ENCODE measurements at regions not wholly inside any gene's neighbourhood (a gene's known extent, or its start where the extent isn't known, plus 50 kb on each side); places are given as distances from the start of the nearest gene placed in this dataset.

DNA sequence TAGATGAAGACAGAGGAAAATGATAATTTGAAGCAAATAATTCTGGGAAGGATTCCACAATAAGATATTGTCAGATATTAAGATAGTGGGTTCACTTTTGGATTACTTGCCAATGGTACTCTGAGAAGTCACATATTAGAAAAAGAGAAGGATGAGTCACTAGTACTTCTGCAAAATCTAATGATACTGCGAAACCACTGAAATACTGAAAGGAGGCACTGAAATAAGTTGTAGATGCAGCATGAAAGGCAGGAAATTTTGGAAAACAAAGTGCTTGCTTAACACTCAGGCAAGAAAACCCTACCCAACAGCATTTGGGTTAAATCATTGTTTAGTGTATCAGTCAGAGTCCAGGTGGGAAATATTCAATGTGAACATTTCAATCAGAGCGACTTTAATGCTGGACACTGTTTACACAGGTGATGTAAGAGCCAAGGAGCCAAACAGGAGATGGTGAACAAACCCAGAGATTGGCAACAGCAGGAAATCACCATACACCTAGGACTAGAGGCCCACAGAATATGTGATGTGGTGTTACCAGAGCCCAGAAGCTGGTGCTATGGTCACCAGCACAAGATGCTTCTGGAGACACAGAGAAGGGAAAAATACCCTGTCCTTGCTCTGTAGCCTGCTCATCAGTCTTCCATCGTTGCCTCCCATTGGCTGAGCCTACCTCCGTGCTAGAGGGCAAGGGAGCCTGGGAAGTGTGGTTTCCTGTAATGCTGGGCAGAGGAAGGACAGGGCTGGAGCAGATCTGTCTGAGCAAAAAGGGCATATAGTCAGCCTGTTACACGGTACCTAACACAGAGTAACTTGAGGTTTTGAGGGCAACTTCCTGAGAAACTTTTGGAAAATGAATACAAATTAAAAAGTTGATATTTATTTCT, 204.7 kb upstream of the ITGA4 start:
- intact Hi-C loops (cut with DNase I) = no loop called here
- Histone ChIP-seq H3K27me3 (no peaks in the 10 kb centered on the region), H3K4me1 (no peaks in the 10 kb centered on the region), H3K27ac (no peak overlapping the region), H3K36me3 (no peaks in the 10 kb centered on the region), H3K9me3 (no peaks in the 10 kb centered on the region), H3K4me3 (no peak overlapping the region)
- 45% methylated on average over 3 of the region's 5 CpGs for WGBS (ENCODE audit: insufficient coverage, low coverage, low lambda C conversion rate, missing lambda C conversion rate)
- ATAC-seq = peak in 1 of 4 donors; percentile 31
- TF ChIP-seq, protein P1, sequence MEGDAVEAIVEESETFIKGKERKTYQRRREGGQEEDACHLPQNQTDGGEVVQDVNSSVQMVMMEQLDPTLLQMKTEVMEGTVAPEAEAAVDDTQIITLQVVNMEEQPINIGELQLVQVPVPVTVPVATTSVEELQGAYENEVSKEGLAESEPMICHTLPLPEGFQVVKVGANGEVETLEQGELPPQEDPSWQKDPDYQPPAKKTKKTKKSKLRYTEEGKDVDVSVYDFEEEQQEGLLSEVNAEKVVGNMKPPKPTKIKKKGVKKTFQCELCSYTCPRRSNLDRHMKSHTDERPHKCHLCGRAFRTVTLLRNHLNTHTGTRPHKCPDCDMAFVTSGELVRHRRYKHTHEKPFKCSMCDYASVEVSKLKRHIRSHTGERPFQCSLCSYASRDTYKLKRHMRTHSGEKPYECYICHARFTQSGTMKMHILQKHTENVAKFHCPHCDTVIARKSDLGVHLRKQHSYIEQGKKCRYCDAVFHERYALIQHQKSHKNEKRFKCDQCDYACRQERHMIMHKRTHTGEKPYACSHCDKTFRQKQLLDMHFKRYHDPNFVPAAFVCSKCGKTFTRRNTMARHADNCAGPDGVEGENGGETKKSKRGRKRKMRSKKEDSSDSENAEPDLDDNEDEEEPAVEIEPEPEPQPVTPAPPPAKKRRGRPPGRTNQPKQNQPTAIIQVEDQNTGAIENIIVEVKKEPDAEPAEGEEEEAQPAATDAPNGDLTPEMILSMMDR (IDR thresholded peaks at IDR 0.05) = no peak
- TF ChIP-seq POLR2A (IDR thresholded peaks at IDR 0.05) = no peak
- no peak for DNase-seq

DNA sequence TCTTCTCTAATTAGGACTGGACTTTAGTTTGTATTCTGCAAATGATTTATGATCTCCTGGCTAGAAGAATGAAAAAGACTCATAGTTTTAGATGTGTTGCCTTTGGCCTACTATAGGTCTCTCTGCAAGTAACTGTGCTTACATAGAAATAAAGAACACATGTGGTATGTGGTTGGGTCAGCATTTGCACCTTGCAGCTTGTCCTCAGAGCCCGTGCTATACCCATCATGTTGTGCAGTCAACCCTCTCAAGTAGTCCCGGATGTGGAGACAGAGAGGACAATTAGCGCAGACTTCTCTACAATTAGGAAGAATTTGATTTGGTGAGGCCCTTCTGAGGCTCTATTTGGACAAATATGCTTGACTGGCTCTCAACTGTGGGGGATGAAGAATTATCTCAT, 203.7 kb upstream of the ITGA4 start:
- DNase-seq = no peak
- H3K9me3 ChIP-seq = no peaks in the 10 kb centered on the region

DNA sequence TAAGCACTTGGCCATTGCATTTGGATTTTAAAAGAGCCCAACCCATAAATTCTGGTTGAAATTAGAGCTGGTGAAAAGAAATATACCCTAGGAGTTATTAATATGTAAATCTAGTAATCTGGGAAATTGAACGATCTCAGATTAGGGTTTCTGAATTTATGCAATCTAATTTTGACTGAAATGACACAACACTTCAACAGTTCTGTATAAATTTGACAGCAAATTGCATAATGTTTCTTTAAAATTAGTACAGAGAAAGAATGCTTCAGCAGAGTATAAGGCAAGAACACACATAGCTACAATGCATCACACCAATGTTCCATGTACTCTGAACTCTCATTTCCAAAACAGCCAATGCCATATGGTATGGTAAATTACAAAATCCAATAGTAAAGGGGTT, 201.5 kb upstream of the ITGA4 start:
- Histone ChIP-seq H3K9me3 (no peaks in the 10 kb centered on the region), H3K27ac (no peak overlapping the region), H3K36me3 (no peaks in the 10 kb centered on the region), H3K27me3 (no peaks in the 10 kb centered on the region), H3K4me3 (no peak overlapping the region), H3K4me1 (no peaks in the 10 kb centered on the region)
- intact Hi-C loops (cut with DNase I) = no loop called here
- DNase-seq (no peak), ATAC-seq (no peak)
- WGBS (ENCODE audit: insufficient coverage, low coverage, low lambda C conversion rate, missing lambda C conversion rate) = 48% methylated on average over 1 of the region's 1 CpG
- TF ChIP-seq, protein P1 (IDR thresholded peaks at IDR 0.05) = no peak
- no peak for TF ChIP-seq POLR2A (IDR thresholded peaks at IDR 0.05)

More for the DNA sequence above, 203.7 kb upstream of the ITGA4 start:
- no peaks in the 10 kb centered on the region for H3K36me3 ChIP-seq
- H3K27ac ChIP-seq = no peak overlapping the region
- H3K4me1 ChIP-seq = no peaks in the 10 kb centered on the region
- no peaks in the 10 kb centered on the region for H3K27me3 ChIP-seq
- no peak overlapping the region for H3K4me3 ChIP-seq
- no peak for TF ChIP-seq POLR2A (IDR thresholded peaks at IDR 0.05)
- TF ChIP-seq, protein P1 (IDR thresholded peaks at IDR 0.05) = no peak
- ATAC-seq = no peak
- intact Hi-C loops (cut with DNase I) = no loop called here
- WGBS (ENCODE audit: insufficient coverage, low coverage, low lambda C conversion rate, missing lambda C conversion rate) = 76% methylated on average over 3 of the region's 3 CpGs

DNA sequence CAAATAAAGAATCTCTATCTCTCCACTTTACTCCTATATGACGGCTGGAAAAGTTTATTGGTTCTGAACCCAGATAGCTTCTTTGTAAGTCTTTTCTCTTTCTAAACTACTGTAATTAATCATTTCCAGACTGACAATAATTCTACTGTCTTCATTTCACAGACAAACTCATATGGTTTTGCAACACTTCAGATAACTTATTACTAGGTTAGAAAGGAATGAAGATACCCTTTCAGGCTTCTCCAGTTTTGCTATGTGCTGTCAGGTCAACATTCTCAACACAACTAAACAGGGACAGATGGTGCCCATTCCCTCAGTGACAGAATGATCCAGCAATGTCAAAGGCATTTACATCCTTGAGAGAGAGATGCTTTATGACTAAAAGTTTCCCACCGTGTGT, 198.5 kb upstream of the ITGA4 start:
- H3K36me3 ChIP-seq = no peaks in the 10 kb centered on the region
- no peak for DNase-seq
- H3K27me3 ChIP-seq = no peaks in the 10 kb centered on the region
- no peak for ATAC-seq
- H3K27ac ChIP-seq = no peak overlapping the region
- intact Hi-C loops (cut with DNase I) = no loop called here
- no peak for TF ChIP-seq POLR2A (IDR thresholded peaks at IDR 0.05)
- TF ChIP-seq, protein P1 (IDR thresholded peaks at IDR 0.05) = no peak
- H3K9me3 ChIP-seq = no peaks in the 10 kb centered on the region
- no peaks in the 10 kb centered on the region for H3K4me1 ChIP-seq
- WGBS (ENCODE audit: insufficient coverage, low coverage, low lambda C conversion rate, missing lambda C conversion rate) = 45% methylated on average over 2 of the region's 2 CpGs
- H3K4me3 ChIP-seq = no peak overlapping the region
